Activated CD4-positive, alpha-beta T cell treated with anti-CD3 and anti-CD28 coated beads for 4 hours (primary cell): ENCODE measurements at regions not wholly inside any gene's neighbourhood (a gene's known extent, or its start where the extent isn't known, plus 50 kb on each side); places are given as distances from the start of the nearest gene placed in this dataset.

Source experiments
- DNase-seq, 2 donors: peaks; one replicate each; pipeline ENCODE4 v3.0.0-alpha.2; 2020

- no peak for DNase-seq
Observed at GRCh38 chr1:213820362-213821149, 167.2 kb upstream of the PROX1 start.

GRCh38 chr1:213821175-213821942, 166.4 kb upstream of the PROX1 start:
- no peak for DNase-seq

GRCh38 chr1:213821943-213822334, 165.8 kb upstream of the PROX1 start:
- DNase-seq: no peak

- DNase-seq: no peak
Observed at GRCh38 chr1:213826891-213827290, 160.9 kb upstream of the PROX1 start.

- no peak for DNase-seq
Observed at GRCh38 chr1:213828867-213829266, 158.9 kb upstream of the PROX1 start.

GRCh38 chr1:213829780-213830179, 158.0 kb upstream of the PROX1 start:
- DNase-seq: no peak

GRCh38 chr1:213830371-213830770, 157.4 kb upstream of the PROX1 start:
- DNase-seq: no peak

GRCh38 chr1:213840575-213840974, 147.2 kb upstream of the PROX1 start:
- DNase-seq: no peak

GRCh38 chr1:213844632-213845031, 143.1 kb upstream of the PROX1 start:
- DNase-seq: no peak

GRCh38 chr1:213852107-213852506, 135.7 kb upstream of the PROX1 start:
- DNase-seq: no peak

GRCh38 chr1:213858581-213858980, 129.2 kb upstream of the PROX1 start:
- DNase-seq: no peak

GRCh38 chr1:213861841-213862240, 125.9 kb upstream of the PROX1 start:
- DNase-seq: no peak

GRCh38 chr1:213864091-213864490, 123.7 kb upstream of the PROX1 start:
- DNase-seq: no peak

GRCh38 chr1:213868482-213868881, 119.3 kb upstream of the PROX1 start:
- no peak for DNase-seq

- no peak for DNase-seq
Observed at GRCh38 chr1:213871179-213871578, 116.6 kb upstream of the PROX1 start.

- no peak for DNase-seq
Observed at GRCh38 chr1:213874789-213875188, 113.0 kb upstream of the PROX1 start.

- no peak for DNase-seq
Observed at GRCh38 chr1:213876531-213876930, 111.2 kb upstream of the PROX1 start.

- DNase-seq: no peak
Observed at GRCh38 chr1:213883618-213884017, 104.2 kb upstream of the PROX1 start.

- no peak for DNase-seq
Observed at GRCh38 chr1:213884402-213884801, 103.4 kb upstream of the PROX1 start.

GRCh38 chr1:213884942-213885341, 102.8 kb upstream of the PROX1 start:
- no peak for DNase-seq

- no peak for DNase-seq
Observed at GRCh38 chr1:213887842-213888241, 99.9 kb upstream of the PROX1 start.

- DNase-seq: no peak
Observed at GRCh38 chr1:213891989-213892902, 95.5 kb upstream of the PROX1 start.

- DNase-seq: no peak
Observed at GRCh38 chr1:213898684-213899083, 89.1 kb upstream of the PROX1 start.
